ENCODE measurements at regions not wholly inside any gene's neighbourhood (a gene's known extent, or its start where the extent isn't known, plus 50 kb on each side); places are given as distances from the start of the nearest gene placed in this dataset.

DNA sequence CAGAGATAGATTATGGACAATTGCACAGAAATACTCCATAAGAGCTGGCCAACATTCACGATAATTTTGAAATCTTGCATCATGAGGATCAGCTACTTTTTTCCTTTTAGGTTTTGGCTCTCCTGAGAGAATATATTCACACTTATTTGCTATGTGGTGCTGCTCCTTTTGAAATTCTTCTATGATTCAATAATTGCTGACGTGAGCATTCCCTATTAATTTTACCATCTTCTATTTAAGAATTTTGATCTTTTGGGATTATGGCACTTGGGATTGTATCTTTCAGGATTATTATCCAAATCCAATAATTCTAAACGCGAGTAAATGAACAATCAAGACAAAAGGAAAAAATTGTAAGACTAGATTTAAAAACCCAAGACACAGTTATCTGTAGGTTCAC lies 358.8 kb downstream of the ELAVL2 start:
- no peak for DNase-seq

DNA sequence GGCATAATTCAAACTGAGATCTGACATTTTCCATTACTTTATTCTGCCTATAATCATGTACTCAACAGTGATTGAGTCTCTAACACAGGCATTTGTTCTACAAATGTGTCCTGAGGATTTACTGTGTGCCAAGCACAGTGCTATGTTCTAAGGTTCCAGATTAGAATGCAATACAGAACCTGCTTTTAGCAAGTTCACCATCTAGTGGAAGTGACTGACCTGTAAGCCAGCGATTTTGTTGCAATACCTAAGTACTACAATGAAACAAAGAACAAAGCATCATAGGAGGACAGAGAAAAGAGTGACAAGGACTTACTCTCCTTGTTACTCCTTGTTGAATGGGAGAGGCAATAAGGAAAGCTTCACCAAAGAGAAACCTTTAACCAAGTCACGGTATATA lies 348.1 kb downstream of the ELAVL2 start:
- DNase-seq = no peak

DNA sequence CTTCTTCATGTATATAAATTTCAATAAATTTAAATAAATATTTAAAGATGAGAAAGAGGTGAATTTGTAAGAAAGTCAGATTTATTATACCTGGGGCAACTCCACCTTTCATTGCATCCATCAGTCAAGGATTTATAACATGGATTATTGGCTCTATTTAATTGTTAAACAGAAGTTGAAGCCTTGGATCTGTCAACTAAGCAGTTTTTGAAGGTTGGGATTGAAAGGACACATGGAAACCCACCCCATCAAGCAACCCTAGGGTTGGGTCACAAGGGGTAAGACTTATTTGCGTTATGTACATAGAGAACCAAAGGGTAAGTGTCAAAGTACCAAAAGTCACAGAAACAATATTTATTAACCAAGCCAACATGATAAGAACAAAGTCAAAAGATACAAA lies 342.5 kb downstream of the ELAVL2 start:
- no peak for DNase-seq

DNA sequence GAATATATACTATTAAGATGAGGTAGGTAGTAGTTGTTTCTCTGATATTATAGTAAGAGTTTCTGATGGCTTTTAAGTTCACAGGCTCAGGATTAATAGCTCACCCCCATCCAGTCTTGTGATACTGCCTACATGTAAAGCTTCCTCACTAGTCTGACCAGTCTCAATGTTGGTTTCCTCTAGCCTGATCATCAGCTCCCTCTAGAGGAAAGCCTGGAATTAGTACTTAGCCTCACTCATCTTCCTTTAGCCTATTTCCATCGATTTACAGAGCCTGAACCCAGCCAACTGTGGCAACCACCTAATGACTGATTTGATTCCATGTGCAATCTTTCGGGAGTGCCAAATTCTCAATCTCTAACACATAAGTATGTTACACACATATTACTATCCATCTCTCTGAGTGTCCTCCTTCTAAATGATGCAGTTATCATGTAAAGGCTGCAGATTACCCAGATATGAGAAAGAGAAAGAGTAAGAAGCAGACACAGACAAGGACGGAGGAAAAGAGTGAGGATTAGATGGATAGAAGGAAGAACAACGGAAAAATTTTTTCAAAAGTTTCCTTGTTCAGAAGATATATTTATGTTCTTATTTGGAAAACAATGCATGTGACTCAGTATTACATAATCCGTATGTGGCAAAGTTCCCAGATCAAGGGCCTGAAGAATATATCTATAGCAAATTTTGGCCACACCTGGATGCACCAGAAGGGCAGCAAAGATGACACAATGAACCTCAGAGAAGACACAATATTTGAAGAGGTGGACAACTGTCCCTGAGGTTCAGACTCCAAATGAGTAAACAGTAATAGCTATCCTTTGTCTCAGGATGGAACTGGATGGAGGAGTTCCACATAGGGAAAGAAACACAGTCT lies 333.7 kb downstream of the ELAVL2 start:
- peak; percentile 40 for DNase-seq

DNA sequence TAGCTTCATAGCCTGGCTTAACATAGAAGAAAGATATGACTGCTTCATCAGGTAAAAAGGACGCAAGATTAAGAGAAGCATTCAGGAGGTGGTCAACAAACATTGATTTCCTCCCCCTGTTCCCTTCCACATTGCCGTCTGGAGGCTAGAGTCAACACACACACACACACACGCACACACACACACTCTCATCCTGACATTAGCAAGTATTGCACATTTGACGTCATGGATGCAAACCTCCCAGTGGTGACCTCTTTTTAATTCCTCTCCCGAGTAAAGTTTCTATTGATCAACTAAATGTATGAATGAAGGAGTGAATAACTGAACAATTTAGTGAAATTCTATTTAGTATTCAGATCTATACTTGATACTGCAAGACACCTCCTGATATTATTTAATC lies 332.8 kb downstream of the ELAVL2 start:
- DNase-seq = no peak

DNA sequence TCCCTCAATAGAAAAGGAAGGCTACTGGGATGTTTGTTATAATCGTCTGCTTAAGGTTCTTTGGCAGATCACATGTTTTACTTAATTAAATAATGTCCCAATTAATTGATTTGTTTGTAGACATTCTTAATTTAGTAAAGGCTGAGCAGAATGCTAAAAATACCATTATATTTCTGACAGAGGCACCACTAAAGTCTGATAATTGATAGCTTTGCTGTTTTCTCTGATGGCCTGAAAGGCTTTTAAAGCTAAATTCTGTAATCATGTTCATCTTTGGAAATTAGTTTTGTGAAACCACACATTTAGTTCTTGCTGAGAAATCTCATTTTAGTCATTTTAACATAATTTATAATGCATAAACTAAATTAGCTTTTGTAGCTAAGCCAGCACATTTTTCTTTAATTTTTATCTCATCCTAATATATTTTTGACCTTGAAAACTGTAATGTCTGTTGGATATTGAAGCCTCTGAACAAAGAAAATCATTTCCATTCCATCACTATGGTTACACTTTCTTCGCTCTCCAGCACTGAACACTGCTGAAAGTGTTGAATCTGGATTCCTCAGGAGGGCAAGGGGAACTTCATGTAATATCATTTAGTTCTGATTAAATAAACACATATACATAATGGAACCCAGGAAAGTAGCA lies 329.4 kb downstream of the ELAVL2 start:
- DNase-seq = no peak

DNA sequence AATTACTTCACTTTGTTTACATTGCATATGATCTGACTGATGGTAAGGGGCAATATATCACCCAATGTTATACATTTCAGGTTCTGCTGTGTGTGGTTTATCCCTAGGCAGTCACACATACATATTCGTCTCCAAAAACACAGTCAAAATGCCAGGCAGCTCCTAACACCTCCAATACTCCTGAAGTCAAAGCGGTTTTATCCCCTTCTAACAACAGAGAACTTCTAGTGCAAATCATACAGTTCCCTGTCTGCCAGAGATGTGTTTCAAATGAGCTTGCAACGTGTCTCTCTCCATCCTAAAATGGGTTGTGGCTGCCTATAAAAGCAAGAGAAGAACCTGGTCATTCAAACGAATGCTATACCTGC lies 328.9 kb downstream of the ELAVL2 start:
- DNase-seq = no peak

DNA sequence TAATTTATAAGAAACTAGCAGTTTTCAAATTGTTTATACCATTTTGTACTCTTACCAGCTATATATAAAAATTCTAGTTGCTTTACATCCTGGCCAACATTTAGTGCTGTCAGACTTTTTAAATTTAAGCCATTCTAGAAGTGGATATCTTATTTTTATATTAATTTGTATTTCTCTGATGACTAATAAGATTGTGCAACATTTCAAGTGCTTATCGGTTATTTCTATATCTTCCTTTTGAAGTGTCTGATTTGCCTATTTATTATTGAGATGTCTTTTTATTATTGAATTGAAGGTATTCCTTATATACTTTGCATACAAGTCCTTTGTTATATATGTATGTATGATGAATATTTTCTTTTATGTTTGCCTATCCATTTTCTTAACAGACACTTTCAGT lies 324.0 kb downstream of the ELAVL2 start:
- no peak for DNase-seq

DNA sequence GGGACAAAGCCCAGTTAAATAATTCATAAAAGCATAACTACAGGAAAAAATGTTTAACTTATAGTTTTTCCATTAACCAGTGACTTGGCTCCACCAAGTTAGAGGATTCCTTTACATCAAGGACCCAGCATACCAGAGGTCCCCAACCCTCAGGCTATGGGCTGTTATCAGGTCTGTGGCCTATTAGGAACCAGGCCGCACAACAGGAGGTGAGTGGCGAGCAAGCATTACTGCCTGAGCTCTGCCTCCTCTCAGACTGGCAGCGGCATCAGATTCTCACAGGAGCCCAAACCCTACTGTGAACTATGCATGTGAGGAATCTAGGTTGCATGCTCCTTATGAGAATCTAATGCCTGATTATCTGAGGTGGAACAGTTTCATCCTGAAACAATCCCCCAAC lies 303.1 kb downstream of the ELAVL2 start:
- DNase-seq = no peak

DNA sequence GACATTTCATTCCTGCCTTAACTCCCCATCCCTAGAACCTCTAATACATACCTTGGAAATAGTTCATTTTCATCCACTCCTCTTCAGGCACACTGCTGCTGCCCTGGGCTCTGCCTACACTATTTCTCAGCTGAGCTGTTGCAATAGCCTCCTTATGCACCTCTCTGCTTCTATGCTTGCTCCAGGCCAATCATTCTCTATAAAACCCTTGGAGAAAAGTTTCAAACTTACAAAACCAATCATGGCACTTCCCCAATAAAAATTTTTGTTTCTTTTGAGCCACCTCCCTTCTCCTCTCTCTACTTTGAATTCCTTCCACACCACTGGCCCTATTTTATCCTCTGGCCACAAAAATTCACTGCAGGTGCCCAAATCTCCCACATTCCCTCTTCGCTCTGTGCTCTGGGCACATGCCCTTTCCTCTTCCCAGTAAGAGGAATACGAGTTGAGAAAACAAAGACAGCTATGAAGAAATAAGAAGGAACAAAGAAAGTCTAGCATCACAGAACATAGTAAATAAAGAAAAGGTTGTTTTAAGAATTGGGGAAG lies 301.4 kb downstream of the ELAVL2 start:
- no peak for DNase-seq

DNA sequence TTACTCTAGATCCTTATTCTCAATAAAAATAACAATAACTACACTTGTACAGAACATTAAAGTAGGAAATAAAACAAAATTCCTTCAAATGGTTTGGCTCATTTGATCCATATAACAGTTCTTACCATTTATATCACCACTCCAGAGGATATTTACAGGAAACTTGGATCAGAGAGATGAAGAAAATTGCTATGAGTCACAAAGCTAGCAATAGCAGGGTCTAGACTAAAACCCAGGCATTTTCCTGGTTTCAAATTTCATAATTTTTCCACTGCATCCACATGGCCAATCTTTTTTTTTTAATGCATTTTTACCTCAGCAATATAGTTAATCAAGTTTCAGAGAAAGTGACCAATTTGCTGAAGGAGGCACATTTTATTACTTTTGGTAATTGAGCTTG lies 299.2 kb downstream of the ELAVL2 start:
- no peak for DNase-seq

DNA sequence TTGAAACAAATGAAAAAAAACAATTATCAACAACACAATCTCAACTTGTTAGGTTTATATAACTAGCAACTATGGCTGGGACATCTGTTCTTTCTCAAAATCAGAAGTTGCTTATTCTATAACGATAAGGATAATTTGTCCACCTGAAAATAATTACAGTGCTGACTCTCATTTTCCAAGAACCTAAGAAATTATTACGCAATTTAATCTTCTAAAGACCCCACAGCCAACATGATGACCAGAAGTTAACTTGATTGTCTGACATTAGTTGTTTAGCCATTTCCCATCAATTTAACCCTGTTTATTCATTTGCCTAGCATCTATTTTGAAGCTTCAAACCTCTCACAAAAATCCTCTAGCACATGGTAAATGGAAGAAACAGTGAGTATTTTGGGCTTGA lies 293.8 kb downstream of the ELAVL2 start:
- no peak for DNase-seq

DNA sequence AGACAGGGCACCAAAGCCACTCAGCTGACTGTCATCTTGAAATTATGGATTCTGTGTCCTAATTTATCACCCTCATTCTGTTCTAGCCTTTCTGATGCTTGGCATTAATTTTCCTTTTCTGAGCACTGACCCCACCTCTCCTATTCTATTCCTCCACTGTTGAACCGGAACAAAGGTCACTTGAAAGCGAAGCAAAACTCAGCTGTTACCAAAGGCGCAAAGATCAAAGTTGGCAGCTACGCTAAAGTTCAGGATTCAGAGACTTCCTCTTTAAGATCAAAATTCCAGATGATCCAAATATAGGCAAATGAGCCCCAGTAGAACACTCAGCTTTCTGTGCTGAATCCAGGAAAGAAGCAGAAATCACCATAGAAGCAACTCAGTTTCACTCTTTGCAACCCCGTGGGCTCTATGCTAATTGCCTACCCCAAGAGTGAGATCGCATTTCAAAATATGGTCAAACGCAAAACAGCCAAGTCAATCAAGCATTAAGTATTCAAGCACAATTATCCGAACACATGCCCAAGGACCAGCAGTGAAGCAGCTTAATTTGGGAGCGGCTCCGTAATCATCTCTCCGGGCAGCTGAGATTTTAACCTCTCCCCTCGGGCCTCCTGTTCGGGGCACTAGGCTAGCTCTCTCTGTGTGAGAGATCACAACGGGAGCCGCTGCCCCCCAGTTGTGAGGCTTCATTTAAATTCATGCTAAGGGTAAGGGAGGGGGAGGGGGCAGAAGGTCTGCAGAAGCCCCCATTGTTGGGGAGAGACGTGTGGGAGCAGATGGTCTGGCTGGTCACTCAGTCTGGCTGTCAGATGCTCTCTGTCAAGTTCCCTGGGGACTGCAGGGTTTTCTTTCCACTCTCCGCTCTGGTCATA lies 288.6 kb downstream of the ELAVL2 start:
- DNase-seq = peak; percentile 85

DNA sequence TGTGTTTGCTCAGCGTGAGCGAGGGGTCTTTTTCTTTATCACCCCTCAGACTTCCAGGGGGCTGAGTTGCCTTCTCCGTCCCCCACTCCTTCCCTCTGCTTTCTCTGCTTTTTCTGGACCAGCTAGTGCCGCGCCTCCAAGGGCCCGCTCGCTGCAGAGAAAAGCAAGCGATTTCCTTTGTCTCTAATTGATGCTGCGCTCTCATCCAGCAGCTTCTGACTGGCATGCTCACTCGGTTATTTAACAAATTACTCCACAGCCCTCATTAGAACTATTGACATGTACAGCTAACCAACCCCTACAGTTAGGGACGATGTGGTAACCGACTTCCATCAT lies 288.0 kb downstream of the ELAVL2 start:
- peak; percentile 36 for DNase-seq

DNA sequence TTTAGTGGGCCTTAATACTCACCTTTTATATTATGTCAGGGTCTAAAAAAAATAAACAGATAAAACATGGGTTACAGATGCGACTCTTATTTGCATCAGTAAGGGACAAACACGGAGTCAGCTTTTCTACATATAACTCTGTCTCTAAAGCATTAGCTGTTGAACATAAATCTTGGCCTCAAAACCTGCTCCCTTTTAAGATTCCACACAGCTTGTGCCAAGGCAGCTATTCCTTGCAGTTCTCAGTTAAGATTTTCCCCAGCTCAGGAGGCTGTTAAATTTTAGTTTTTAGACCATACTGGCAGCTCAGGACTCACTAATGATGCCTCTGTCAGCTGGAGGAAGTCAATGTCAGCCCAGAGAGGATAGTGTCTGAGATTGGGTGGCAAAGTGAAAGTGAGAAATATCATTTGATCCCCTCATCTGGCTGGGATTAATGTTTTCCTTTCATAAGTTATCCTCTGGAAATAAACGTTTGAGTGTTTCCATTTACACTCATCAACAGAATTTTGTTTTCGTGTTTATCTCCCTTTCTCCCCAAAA lies 287.5 kb downstream of the ELAVL2 start:
- no peak for DNase-seq

DNA sequence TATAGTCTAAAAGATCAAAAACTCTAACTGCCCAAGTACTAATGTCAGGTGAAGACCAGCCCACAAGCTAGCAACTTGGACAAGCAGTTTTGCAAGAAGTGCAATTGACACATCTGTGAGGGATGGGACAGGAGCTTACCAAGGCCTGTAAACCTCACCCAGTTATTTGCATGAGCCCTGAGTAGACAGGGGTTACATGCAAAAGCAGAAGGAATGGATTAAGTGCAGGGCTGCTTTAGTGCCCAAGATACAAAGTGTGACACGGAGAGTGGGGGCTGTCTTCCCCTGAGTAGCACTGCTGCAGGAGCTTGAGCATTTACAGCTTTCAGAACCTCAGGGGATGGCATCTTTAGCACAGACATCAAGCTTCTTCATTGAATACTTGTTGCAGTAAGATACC lies 286.7 kb downstream of the ELAVL2 start:
- no peak for DNase-seq

DNA sequence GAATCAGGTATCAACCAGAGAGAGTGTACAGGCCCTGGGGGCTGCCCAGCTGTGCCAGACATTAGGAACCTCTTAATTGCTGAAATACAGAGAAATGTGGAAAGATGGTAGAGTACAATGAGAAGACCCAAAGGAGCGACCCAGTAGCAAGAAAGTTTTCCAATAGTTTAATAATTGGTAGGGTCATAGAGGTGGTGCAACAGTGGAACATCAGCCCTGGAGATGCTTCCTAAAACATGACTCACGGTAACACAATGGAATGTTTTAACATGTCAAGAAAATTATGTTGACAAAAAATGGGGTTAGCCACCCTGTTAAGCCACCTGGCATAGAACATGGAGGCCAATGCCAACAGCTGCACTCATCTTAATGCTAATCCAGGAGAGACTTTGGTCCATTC lies 284.1 kb downstream of the ELAVL2 start:
- DNase-seq = no peak

DNA sequence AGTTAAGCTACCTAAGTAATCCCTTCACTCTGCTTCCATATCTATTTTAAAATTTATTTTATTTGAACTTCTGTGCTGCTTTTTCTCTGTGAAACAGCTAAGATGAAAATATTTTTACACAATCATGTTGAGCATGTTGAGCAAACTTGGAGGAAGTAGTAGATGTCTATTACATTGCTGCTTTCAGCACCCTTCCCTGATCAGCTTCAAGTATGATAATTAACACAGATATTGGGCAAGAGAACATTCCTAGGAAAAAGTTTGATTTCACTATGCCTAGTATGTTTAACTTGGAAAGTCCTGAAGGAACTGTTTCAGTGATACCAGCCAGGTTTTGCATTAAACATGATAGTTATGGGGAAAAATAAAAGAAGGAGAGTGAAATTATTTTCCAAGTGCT lies 283.6 kb downstream of the ELAVL2 start:
- DNase-seq = no peak

DNA sequence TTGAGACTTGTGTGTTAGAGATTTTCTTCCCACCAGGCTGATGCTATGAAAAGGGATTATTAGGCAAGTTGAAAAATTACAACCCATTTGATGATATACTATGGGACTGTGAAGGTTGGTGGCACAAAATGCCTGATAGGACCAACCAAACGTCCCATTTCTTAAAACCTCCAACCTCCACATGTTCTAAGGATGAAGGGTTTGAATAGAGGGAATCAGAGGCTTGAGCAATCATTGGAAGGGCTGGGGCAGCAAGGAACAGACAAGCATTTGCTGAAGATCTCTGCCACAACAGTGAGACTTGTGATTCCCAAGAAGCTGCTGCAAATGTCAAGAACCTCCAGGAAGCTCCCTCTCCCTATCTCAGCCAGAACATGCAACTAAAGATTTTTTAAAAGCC lies 283.1 kb downstream of the ELAVL2 start:
- DNase-seq = no peak

DNA sequence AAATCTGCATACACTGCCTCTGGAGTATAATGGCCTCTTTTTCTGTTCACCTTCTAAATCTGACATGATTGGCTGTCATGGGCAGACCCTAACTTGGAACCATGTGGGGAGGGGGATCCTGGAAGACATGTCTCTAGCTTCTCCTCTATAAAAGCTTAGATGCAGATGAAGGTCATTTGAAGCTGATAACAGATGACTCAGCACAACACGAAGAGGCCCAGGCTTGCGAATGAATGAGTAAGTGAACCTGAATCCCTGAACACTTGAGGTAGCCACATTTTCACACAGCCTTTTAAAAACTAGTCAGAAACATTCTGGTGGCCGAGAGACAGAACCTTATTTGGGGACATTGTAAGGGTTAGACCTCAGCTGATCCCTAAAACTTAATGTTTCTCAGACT lies 282.6 kb downstream of the ELAVL2 start:
- DNase-seq = no peak

DNA sequence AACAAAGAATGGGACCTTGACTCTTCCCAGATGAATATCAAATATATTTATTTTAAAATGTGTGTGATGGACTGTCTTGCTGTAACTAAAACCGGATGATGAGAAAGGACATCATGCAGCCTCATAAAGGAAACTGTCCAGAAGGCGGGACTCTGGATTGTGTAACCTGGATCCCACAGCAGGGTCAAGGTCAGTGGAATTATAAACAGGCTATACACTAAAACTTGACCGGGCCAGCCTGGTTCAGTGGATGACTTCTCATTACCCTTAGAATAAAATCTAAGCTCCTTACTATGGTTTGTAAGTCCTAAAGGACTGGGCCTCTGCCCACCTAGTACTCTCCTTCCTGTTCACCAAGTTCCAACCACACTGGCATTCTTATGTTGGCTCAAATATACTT lies 280.3 kb downstream of the ELAVL2 start:
- DNase-seq = no peak

DNA sequence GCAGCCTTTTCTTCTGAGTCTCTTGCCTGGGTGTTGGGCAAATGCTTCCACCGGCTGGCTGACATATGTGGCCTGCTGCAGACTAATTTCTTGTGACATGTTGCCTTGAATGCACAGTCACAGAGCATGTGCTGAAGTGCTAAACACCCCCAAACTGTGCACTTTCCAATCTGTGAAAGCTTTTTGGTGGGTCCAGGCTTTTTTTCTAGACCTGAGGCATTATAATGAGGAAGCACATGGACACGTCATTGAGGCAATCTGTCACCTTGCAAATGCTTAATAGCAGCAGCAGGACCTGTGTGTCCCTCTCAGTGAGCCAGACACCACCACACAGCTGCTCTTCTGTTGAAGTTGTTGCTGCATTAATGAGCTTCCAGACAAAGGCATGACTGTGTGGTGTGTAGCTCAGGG lies 274.7 kb downstream of the ELAVL2 start:
- DNase-seq = peak; percentile 78
